OCI-LY7 (cell line): ENCODE measurements at regions not wholly inside any gene's neighbourhood (a gene's known extent, or its start where the extent isn't known, plus 50 kb on each side); places are given as distances from the start of the nearest gene placed in this dataset.

Experiments used
- EZH2phosphoT487 ChIP-seq: fragments of 200-600 bp; sonication (generic); IDR thresholded peaks from 2 replicates; pipeline ENCODE4 v1.6.1; 2018; ENCODE audit warnings: low read depth, borderline replicate concordance, mild to moderate bottlenecking, mixed run types, antibody characterized with exemption, low read length, moderate library complexity, mixed read lengths
- TF ChIP-seq, protein P1 (sequence below): fragments of 200-600 bp; sonication (generic); conservative IDR thresholded peaks from 2 replicates; pipeline ENCODE4 v1.5.1; 2014; ENCODE audit warnings: mild to moderate bottlenecking, antibody characterized with exemption, low read length, moderate library complexity, mixed read lengths

DNA sequence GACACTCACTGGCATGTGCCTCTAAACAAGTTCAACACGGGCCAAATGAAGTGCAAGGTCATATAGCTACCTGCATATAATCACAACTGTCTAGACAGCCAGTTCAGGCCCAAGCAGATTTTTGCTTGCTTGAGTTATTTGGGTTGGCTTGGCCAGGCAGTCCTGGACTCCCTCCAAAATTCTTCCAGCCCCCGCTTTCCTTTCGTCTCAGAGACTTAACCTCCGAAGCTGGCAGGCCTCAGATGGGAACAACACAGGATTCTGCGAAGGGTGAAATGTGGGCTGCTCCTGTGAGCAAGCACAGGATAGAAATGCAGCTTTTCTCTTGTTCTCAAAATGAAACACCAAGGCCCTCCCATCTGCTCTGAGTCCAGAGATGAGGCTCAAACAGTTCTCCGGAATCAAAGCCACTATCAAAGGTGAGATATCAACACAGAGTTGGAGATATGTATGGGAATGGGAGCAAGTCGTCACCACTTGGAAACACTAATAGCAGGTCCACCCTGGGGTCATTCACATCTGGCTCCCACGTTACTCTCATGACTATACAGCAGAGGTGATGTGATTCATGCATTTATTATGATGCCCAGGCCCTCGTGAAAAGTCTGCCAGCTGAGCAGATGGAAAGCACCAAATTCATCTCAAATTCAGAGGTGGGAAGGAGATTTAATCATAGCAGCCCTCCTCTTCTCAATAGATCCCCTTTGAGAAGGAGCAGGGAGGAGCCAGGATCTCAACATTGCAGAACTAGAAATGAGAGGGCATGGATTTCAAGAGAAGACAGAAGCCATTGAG, 389.8 kb downstream of the NUAK1 start:
- TF ChIP-seq, protein P1, sequence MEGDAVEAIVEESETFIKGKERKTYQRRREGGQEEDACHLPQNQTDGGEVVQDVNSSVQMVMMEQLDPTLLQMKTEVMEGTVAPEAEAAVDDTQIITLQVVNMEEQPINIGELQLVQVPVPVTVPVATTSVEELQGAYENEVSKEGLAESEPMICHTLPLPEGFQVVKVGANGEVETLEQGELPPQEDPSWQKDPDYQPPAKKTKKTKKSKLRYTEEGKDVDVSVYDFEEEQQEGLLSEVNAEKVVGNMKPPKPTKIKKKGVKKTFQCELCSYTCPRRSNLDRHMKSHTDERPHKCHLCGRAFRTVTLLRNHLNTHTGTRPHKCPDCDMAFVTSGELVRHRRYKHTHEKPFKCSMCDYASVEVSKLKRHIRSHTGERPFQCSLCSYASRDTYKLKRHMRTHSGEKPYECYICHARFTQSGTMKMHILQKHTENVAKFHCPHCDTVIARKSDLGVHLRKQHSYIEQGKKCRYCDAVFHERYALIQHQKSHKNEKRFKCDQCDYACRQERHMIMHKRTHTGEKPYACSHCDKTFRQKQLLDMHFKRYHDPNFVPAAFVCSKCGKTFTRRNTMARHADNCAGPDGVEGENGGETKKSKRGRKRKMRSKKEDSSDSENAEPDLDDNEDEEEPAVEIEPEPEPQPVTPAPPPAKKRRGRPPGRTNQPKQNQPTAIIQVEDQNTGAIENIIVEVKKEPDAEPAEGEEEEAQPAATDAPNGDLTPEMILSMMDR, result no peak
- no peak for TF ChIP-seq EZH2phosphoT487
